GM20000 (cell line): ENCODE measurements at regions not wholly inside any gene's neighbourhood (a gene's known extent, or its start where the extent isn't known, plus 50 kb on each side); places are given as distances from the start of the nearest gene placed in this dataset.
"Not testable (repeated sequence)": the region's sequence is repeated elsewhere in the genome, so short reads cannot be mapped to it uniquely, and the experiment has no call there.

ENCODE experiments used
- DNase-seq: peaks from one replicate; pipeline ENCODE4 v3.0.0; 2012; ENCODE audit warnings: low spot score
- TF ChIP-seq, protein P1 (sequence below): IDR thresholded peaks from 2 replicates; pipeline ENCODE4 v1.5.1; 2012; ENCODE audit warnings: mild to moderate bottlenecking, control low read depth; ENCODE audit errors: extremely low read depth, missing control alignments

DNA sequence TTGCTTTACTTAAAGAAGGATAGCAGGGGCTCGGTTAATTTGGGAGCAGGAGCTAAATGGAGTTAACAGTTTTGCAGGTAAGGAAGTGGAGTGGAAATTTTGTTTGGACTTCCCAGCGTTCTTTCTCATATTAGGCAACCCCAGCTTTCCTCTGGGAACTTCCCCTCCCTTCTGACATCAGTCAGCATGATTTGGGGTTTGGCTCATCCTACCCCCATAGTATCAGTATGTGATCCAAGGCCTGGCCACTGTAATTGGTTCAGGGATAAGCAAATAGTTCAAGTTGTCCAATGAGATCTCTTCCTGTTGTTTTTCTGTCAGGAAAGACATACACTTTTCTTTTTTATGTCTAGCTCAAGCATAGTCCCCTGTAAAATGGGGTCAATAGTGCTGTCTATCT is 125.6 kb upstream of the CDK6 start:
- no peak for DNase-seq
- TF ChIP-seq, protein P1, sequence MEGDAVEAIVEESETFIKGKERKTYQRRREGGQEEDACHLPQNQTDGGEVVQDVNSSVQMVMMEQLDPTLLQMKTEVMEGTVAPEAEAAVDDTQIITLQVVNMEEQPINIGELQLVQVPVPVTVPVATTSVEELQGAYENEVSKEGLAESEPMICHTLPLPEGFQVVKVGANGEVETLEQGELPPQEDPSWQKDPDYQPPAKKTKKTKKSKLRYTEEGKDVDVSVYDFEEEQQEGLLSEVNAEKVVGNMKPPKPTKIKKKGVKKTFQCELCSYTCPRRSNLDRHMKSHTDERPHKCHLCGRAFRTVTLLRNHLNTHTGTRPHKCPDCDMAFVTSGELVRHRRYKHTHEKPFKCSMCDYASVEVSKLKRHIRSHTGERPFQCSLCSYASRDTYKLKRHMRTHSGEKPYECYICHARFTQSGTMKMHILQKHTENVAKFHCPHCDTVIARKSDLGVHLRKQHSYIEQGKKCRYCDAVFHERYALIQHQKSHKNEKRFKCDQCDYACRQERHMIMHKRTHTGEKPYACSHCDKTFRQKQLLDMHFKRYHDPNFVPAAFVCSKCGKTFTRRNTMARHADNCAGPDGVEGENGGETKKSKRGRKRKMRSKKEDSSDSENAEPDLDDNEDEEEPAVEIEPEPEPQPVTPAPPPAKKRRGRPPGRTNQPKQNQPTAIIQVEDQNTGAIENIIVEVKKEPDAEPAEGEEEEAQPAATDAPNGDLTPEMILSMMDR = no peak

DNA sequence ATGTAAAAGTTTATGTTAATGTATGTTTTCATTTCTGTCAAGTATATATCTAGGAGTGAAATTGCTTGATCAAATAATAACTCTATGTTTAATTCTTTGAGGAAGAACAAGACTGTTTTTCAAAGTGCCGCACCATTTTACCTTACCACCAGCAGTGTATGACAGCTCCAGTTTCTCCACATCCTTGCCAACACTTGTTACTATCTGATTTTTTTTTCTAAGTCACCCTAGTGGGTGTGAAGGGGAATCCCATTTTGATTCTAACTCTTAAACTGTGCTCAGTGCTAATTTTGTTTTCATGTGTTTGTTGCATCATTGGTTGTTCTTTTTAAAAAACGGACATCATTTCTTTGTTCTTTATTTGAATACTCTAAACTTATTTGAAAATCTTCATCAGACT is 120.2 kb upstream of the CDK6 start:
- no peak for DNase-seq
- TF ChIP-seq, protein P1 = no peak

GRCh38 chr7:92955081-92955480 is 118.7 kb upstream of the CDK6 start:
- TF ChIP-seq, protein P1 = no peak
- no peak for DNase-seq

DNA sequence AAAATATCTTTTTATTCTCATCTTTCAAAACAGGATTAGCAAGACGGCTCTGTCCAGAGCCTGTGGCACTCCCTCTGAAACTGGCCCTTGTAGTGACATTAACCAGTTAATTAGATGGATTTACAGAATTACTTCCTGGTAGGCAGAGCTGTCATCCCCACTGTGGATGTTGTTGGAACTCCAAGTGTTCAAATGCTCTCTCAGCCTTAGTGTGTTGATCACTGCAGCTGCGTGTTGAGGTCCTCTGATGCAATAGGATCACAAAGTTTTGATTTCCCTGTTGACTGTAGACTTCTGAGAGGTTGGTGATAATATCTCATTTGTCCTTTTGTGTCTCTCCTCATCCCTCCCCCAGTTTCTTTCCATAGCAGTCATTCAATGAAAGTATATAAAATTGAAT is 117.3 kb upstream of the CDK6 start:
- DNase-seq = no peak
- TF ChIP-seq, protein P1 = no peak

DNA sequence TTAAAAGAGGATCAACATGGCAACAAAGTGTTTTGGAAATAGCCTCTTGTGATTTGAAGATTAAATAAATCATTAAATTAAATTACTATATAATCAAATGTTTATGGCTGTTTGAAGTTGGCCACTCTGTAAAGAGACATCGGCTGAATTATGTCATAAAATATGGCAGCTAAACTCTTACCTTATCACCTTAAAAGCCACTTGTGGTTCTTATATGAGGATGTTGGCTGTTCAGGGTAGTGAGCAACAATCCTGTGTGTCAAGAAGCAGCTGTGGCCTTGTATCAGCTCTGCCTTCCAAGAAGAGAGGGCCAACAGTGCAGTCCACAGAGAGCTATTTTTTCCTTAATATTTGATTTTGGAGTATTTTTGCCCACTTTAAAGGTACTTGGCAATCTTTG is 113.4 kb upstream of the CDK6 start:
- TF ChIP-seq, protein P1 = no peak
- no peak for DNase-seq

DNA sequence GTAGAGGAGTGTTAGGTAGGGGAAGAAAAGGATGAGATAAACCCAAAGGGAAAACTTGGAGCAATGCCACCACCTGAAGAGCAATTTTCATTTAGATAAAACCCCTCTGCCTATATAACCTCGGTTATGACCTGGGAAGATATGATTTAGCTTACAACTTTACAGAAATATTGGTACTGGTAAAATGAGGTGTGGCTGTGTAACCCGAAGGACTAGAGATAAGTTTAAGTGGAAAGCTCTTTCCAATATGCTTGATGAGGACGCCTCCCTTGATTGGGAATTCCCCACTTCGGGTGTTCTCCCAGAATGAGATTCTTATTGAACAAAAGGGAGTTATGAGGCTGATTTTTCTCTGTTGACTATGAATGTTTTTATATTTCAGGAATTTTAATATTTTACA is 109.5 kb upstream of the CDK6 start:
- TF ChIP-seq, protein P1 = no peak
- no peak for DNase-seq

- TF ChIP-seq, protein P1 = no peak
Observed at GRCh38 chr7:92944633-92945032, 108.3 kb upstream of the CDK6 start.

DNA sequence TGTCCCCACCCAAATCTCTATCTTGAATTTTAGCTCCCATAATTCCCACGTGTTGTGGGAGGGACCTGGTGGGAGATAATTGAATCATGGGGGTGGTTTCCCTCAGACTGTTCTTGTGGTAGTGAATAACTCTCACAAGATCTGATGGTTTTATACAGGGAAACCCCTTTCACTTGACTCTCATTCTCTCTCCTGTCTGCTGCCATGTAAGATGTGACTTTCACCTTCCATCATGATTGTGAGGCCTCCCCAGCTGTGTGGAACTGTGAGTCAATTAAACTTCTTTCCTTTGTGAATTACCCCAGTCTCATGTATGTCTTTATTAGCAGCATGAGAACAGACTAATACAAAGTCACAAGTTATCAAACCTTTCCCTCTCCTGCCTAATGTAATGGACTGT is 106.3 kb upstream of the CDK6 start:
- DNase-seq = not testable (repeated sequence)

More at GRCh38 chr7:92944633-92945032, 108.3 kb upstream of the CDK6 start:
- DNase-seq = no peak
